Transverse colon (tissue), 3 donors: ENCODE measurements at regions not wholly inside any gene's neighbourhood (a gene's known extent, or its start where the extent isn't known, plus 50 kb on each side); places are given as distances from the start of the nearest gene placed in this dataset.

Source experiments
- CTCF ChIP-seq, 5 experiments: fragments of 200-600 bp in 3 of 5; fragments of 450-650 bp in 2 of 5; sonication (generic) in 3 of 5; IDR thresholded peaks; 1 replicate in 2 of 5; 2 replicates in 3 of 5; pipeline ENCODE4 v1.5.1; 2016 to 2017; ENCODE audit warnings: antibody characterized with exemption in 5 of 5, inconsistent platforms in 3 of 5, mild to moderate bottlenecking in 2 of 5, moderate library complexity in 1 of 5
- POLR2A ChIP-seq: fragments of 450-650 bp; IDR thresholded peaks from one replicate; pipeline ENCODE4 v1.6.1; 2016; ENCODE audit warnings: antibody characterized with exemption, mild to moderate bottlenecking, moderate library complexity

- TF ChIP-seq CTCF (IDR thresholded peaks at IDR 0.05) (no peak), POLR2A (no peak)
Observed at GRCh38 chr5:25619273-25619672, 974.5 kb upstream of the CDH10 start.
